K562 (cell line): ENCODE measurements at regions not wholly inside any gene's neighbourhood (a gene's known extent, or its start where the extent isn't known, plus 50 kb on each side); places are given as distances from the start of the nearest gene placed in this dataset.

Source experiments
- ATAC-seq: fragments of 200-7000 bp; cut with Tn5 transposase; 3 replicates; pipeline ENCODE4 v1.9.1; 2020; ENCODE audit warnings: moderate library complexity
- BruUV-seq: library from RNA; stranded (reverse); fragments of 400-500 nt; replicated peaks from 2 replicates; lab custom pipeline; 2021; lab: Mats Ljungman, UMichigan
- CTCF ChIA-PET: fragments of 300-600 bp; formaldehyde crosslinking; extraction: SDS; loops from one replicate; lab custom pipeline; 2021; ENCODE audit warnings: low intra/inter-chr PET ratio; lab: Yijun Ruan, JAX
- POLR2A ChIA-PET: fragments of 300-600, 350-650 bp; sonication (Branson Sonifier 250); formaldehyde crosslinking; extraction: SDS; loops from one replicate; lab custom pipeline; 2021; ENCODE audit warnings: antibody characterized with exemption, inconsistent platforms; lab: Yijun Ruan, JAX
- DNase-seq, 4 experiments: peaks; one replicate each; pipeline versions ENCODE4 v3.0.0 to v3.0.0-alpha.2; 2011 to 2018; ENCODE audit warnings: low spot score in 3 of 4, mixed read lengths in 3 of 4; ENCODE audit errors: extremely low read depth in 1 of 4
- FAIRE-seq: peaks from 2 replicates; lab custom pipeline; 2011; peaks lifted over from hg19 to GRCh38; lab: Jason Lieb, UNC
- H2AFZ ChIP-seq: 2 replicates; pipeline ENCODE4 v1.6.0; 2011; ENCODE audit warnings: low read depth, low read length, control low read depth, inconsistent platforms
- H3K27ac ChIP-seq: fragments of 200-600 bp; 3 replicates; pipeline ENCODE4 v1.8.0; 2011; ENCODE audit warnings: low read depth, mild to moderate bottlenecking, control low read depth, inconsistent platforms, low read length, moderate library complexity, mixed read lengths; ENCODE audit errors: extremely low read depth
- H3K27me3 ChIP-seq, 2 experiments: fragments of 300-600 bp in 1 of 2; 2 replicates in 1 of 2; 3 replicates in 1 of 2; pipeline versions ENCODE4 v1.6.0 to v1.8.0; 2011; ENCODE audit warnings: inconsistent platforms in 2 of 2, low read length in 2 of 2, mild to moderate bottlenecking in 1 of 2, mixed read lengths in 1 of 2, moderate library complexity in 1 of 2; ENCODE audit not compliant: control insufficient read depth in 2 of 2, insufficient read depth in 2 of 2
- H3K36me3 ChIP-seq: fragments of 300-600 bp; 3 replicates; pipeline ENCODE4 v1.8.0; 2011; ENCODE audit warnings: mild to moderate bottlenecking, low read length, inconsistent platforms; ENCODE audit not compliant: control insufficient read depth, insufficient read depth
- H3K4me1 ChIP-seq, 2 experiments: fragments of 200-600 bp in 1 of 2; replicated peaks in 1 of 2; 2 replicates in 1 of 2; 3 replicates in 1 of 2; pipeline versions ENCODE4 v1.5.1 to v1.8.0; 2011; ENCODE audit warnings: inconsistent platforms in 2 of 2, low read length in 2 of 2, mild to moderate bottlenecking in 1 of 2, mixed read lengths in 1 of 2, moderate library complexity in 1 of 2; ENCODE audit not compliant: control insufficient read depth in 2 of 2, insufficient read depth in 2 of 2
- H3K4me2 ChIP-seq: 2 replicates; pipeline ENCODE4 v1.6.1; 2011; ENCODE audit warnings: low read length, control low read depth, inconsistent platforms, mixed read lengths; ENCODE audit not compliant: insufficient read depth
- H3K4me3 ChIP-seq: fragments of 200-600 bp; sonication (generic), shearing (Covaris generic); 2 replicates; pipeline ENCODE4 v1.5.1; 2016; ENCODE audit warnings: control low read depth, inconsistent platforms
- H3K79me2 ChIP-seq: fragments of 200-600 bp; 3 replicates; pipeline ENCODE4 v1.8.0; 2011; ENCODE audit warnings: low read length, inconsistent platforms; ENCODE audit not compliant: control insufficient read depth, insufficient read depth
- H3K9ac ChIP-seq, 2 experiments: 2 replicates each; pipeline versions ENCODE4 v1.6.0 to v1.6.1; 2011; ENCODE audit warnings: low read depth in 2 of 2, low read length in 2 of 2, control low read depth in 1 of 2, inconsistent platforms in 1 of 2, mild to moderate bottlenecking in 1 of 2, mixed read lengths in 1 of 2; ENCODE audit not compliant: insufficient read depth in 1 of 2
- H3K9me1 ChIP-seq: one replicate; pipeline ENCODE4 v1.6.0; 2011; ENCODE audit warnings: inconsistent platforms, mild to moderate bottlenecking, low read length, moderate library complexity; ENCODE audit not compliant: control insufficient read depth, insufficient read depth
- H3K9me3 ChIP-seq: replicated peaks from 2 replicates; pipeline ENCODE4 v1.5.1; 2011; ENCODE audit warnings: low read depth, low read length, inconsistent platforms; ENCODE audit not compliant: control insufficient read depth, insufficient read depth
- H4K20me1 ChIP-seq: replicated peaks from 2 replicates; pipeline ENCODE4 v1.6.1; 2011; ENCODE audit warnings: low read length, inconsistent platforms, mixed read lengths; ENCODE audit not compliant: control insufficient read depth, insufficient read depth
- MCM3 ChIP-seq: fragments of 450-650 bp; IDR thresholded peaks from 2 replicates; pipeline ENCODE4 v1.6.1; 2016
- NR2C1 ChIP-seq, 2 experiments: fragments of 450-650 bp; IDR thresholded peaks; 2 replicates each; pipeline ENCODE4 v1.6.1; 2017; ENCODE audit warnings: mild to moderate bottlenecking in 2 of 2, antibody characterized with exemption in 1 of 2, inconsistent platforms in 1 of 2, missing compliant biosample characterization in 1 of 2, missing genetic modification characterization in 1 of 2
- PHF8 ChIP-seq: fragments of 200-600 bp; sonication (generic); IDR thresholded peaks from 2 replicates; pipeline ENCODE4 v1.6.1; 2012; ENCODE audit warnings: mixed run types, mild to moderate bottlenecking, inconsistent platforms, low read length, moderate library complexity, borderline replicate concordance
- TOE1 ChIP-seq, 2 experiments: fragments of 450-650 bp in 1 of 2; sonication (generic) in 1 of 2; formaldehyde crosslinking in 1 of 2; IDR thresholded peaks; 2 replicates each; pipeline versions ENCODE4 v1.7.1 to v1.8.0; 2016 to 2022; ENCODE audit warnings: borderline replicate concordance in 2 of 2, mild to moderate bottlenecking in 2 of 2, antibody characterized with exemption in 1 of 2, inconsistent platforms in 1 of 2, low read depth in 1 of 2, missing genetic modification reagents in 1 of 2, moderate library complexity in 1 of 2
- ZBTB7A ChIP-seq: IDR thresholded peaks from 2 replicates; pipeline ENCODE4 v1.6.1; 2011; ENCODE audit warnings: low read depth, mild to moderate bottlenecking, low read length, moderate library complexity, borderline replicate concordance; ENCODE audit not compliant: control insufficient read depth
- WGBS: fragments of 100-300 bp; shearing (Covaris generic); methylation state at CpG from one replicate; pipeline ENCODE4 v1.1.6; 2016; ENCODE audit warnings: low coverage, mixed read lengths; ENCODE audit not compliant: insufficient coverage; ENCODE audit errors: missing lambda C conversion rate; 5-methylcytosine and 5-hydroxymethylcytosine counted together
- in situ Hi-C: fragments of 300-500 bp; cut with MboI; formaldehyde crosslinking; loops from 4 replicates; pipeline ENCODE4 v1.15.0; 2018; ENCODE audit warnings: inconsistent platforms, mixed read lengths
- intact Hi-C: fragments of 100-400 bp; cut with micrococcal nuclease; formaldehyde crosslinking; loops from 2 replicates; pipeline ENCODE4 v1.14.2; 2022
- TF ChIP-seq, protein P1 (sequence below): fragments of 450-650 bp; IDR thresholded peaks from one replicate; pipeline ENCODE4 v1.6.1; 2018; ENCODE audit warnings: mild to moderate bottlenecking, moderate library complexity; ENCODE audit not compliant: partially characterized antibody

DNA sequence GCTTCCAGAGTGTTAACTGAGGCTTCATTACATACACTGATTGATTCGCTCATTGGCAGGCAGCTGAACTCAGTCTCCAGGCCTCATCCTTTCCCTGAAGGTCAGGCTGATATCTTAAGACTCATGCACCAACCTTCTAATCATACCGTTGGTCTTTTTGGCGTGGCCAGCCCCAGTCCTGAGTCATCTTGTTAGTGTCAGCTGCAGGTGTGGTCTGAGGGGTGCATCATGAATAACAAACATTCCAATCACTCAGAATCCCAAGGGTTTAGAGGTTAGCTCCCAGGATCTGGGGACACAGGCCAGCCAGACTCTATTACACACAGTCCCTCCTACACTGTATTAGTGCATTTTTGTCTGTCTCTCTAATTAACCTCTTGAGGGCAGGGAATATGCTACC lies 271.5 kb downstream of the HRH4 start:
- 1% methylated on average over 3 of the region's 3 CpGs for WGBS
- in situ Hi-C loops (no loop called here), intact Hi-C loops (no loop called here)
- Histone ChIP-seq H3K9me3 (0 out of 2 replicates have a peak, but pooled peaks cover 3% of the 10 kb centered on the region), H3K4me2 (no peak overlapping the region), H3K9me1 (no peaks in the 10 kb centered on the region), H3K79me2 (no peaks in the 10 kb centered on the region), H4K20me1 (no peaks in the 10 kb centered on the region), H3K4me3 (no peak overlapping the region), H3K4me1 (no peaks in the 10 kb centered on the region), H3K27ac (no peak overlapping the region), H3K9ac (no peak overlapping the region), H3K36me3 (no peaks in the 10 kb centered on the region), H2AFZ (no peak overlapping the region), H3K27me3 (no peaks in the 10 kb centered on the region; a peak in 2 of 5 replicates)
- BruUV-seq: no TSS peak
- CTCF ChIA-PET: no interaction called here
- DNase-seq (no peak), ATAC-seq (no peak), FAIRE-seq (no peak)
- POLR2A ChIA-PET: interaction anchor here (1.1 kb wide), 1 partner anchor 19 kb away, joined by 4 read pairs; no protein-coding TSS in a partner anchor
- TF ChIP-seq TOE1 (IDR thresholded peaks at IDR 0.05; ENCODE audit: borderline replicate concordance) (no peak), TOE1 (CRISPR knock-in tag; IDR thresholded peaks at IDR 0.05; ENCODE audit: borderline replicate concordance, low read depth) (no peak), NR2C1 (IDR thresholded peaks at IDR 0.05) (no peak), NR2C1 (tag; IDR thresholded peaks at IDR 0.05) (no peak), ZBTB7A (no peak), PHF8 (no peak), MCM3 (no peak)
- TF ChIP-seq, protein P1, sequence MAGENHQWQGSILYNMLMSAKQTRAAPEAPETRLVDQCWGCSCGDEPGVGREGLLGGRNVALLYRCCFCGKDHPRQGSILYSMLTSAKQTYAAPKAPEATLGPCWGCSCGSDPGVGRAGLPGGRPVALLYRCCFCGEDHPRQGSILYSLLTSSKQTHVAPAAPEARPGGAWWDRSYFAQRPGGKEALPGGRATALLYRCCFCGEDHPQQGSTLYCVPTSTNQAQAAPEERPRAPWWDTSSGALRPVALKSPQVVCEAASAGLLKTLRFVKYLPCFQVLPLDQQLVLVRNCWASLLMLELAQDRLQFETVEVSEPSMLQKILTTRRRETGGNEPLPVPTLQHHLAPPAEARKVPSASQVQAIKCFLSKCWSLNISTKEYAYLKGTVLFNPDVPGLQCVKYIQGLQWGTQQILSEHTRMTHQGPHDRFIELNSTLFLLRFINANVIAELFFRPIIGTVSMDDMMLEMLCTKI: no peak
